NCI-H774 (cell line): ENCODE measurements at regions not wholly inside any gene's neighbourhood (a gene's known extent, or its start where the extent isn't known, plus 50 kb on each side); places are given as distances from the start of the nearest gene placed in this dataset.

Experiments
- DNase-seq: peaks from one replicate; lab custom pipeline; 2025; lab: John Stamatoyannopoulos, UW

DNA sequence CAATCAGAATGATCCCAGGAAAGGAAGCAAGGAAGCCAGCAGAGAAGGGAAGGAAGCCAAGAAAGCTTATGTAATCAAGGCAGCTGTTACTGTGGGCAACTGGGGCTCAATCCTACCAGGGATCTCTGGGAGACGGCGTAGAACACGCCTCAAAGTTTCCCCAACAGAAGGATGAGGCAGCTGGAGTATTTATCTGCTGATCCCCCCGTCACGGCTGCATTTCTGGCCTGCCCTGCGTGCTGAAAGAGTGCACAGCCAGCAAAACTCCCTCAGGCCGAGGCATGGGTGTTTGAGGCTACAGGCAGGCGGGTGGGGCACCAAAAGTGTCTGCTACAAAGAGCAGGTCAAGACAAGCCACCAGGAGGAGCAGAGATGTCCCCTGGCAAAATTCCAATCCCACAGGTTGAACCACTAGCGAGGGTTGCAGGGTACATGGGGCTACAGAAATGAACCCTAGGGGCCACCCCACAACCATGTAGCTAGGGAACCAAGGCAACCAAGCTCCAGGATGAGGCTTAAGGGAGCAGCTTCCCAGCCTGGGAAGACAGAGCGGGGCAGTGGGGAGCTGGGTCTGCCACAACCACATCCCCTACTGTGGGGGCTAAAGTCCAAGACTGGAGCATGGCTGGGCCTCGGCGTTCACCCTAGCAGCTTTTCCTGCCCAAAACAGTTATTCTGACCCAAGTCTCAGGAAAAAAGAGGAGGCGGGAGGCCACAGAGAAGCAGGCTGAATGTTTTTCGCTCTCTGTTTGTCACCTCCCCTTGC, 113.4 kb downstream of the BCOR start:
- DNase-seq: no peak

DNA sequence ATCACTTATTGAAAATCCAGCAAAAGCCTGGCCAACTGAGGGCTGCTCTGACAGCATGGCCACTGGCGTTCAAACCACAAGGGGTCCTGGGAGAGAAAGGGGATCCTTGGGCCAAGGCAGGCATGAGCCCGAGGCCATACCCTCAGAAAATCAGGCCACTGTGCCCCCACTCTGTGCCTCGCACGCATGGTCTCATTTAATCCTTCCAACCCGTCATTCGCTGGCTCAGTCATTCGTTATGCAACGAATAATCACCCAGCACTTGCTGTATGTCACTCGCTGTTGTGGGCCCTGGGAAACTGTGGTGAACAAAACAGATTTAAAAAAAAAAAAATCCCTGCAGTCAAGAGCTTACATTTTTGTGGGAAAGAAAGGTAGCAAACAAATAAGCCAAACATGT, 112.7 kb downstream of the BCOR start:
- no peak for DNase-seq

DNA sequence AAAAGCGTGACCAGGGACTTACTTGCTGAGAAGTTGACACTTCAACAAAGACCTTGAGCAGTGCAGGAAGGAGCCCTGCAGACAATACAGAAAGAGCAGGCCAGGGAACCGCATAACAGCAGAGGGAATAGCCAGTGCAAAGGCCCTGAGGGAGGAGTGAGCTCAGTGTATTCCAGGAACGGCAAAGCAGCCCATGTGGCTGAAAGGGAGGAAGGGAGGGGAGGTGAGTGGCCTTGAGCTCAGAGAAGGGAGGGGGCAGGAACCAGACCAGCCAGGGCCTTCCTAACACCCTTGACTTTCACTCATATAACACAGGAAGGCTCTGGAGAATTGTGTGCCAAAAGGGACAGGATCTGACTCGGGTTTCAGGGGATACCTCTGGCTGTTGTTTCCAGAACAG, 112.2 kb downstream of the BCOR start:
- no peak for DNase-seq

DNA sequence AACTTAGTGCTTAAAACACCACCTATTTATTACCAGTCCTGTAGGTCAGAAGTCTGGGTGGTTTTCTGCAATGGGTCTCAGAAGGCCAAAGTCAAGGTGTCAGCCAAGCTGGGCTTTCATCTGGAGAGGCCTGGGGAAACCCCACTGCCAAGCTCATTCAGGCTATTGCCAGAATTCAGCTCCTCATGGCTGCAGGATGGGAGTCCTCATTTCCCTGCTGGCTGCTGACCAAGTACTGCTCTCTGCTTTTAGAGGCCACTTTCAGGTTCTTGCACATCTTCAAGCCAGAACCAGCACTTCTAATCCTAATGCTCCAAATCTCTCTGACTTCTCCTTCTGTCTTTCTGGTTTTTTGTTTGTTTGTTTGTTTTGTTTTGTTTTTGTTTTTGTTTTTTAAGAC, 109.3 kb downstream of the BCOR start:
- no peak for DNase-seq

DNA sequence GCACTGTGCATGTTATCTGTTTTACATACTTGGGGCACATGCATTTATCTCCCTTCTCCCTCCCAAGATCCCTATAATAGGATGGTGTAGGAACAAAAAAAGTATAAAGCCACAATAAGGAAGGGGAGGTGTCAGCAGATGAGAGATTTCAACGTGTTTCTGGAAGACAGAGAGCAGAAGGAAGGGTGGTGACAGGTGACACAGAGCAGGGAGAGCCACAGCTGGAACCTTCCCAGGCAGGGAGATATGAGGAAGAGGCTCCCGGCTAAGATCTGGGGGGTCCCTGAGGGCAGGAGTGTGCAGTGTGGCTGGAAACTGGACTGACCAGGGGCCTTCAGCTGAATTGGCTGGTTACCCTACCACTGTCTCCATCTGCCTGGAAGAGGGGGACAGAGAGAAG, 107.4 kb downstream of the BCOR start:
- DNase-seq: no peak

DNA sequence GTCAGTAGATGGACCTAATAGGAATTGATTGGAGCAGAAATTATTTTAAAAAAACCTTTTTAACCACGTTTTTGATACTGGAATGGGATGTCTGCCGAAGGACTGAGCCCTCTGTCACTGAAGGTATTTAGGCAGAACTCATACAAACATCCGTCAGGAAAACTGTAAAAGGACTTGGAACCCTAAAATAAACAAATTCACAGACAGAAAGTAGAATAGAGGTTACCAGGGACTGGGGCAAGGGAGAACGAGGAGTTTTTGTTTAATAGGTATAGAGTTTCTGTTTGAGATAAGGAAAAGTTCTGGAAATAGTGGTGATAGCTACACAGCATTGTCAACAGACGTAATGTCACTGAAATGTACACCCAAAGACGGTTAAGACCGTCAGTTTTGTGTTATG, 105.5 kb downstream of the BCOR start:
- no peak for DNase-seq

DNA sequence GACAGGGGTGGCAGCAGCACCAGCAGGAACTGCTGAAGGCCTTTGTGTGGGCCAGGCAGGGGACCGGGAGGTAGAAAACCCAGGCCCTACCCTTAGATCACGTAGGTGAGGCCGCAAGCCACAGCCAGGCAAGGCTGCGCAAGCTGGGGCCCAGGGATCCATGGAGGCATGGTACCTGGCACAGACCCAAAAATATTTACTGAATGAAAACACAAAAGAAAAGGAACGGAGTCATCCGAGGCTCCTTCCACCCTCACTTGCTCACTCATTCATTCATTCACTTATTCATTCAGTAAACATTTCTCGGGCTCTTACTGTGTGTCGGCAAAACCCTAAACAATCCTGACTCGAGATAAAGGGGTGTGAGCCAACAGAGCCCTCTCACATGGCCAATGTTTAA, 102.3 kb downstream of the BCOR start:
- no peak for DNase-seq

DNA sequence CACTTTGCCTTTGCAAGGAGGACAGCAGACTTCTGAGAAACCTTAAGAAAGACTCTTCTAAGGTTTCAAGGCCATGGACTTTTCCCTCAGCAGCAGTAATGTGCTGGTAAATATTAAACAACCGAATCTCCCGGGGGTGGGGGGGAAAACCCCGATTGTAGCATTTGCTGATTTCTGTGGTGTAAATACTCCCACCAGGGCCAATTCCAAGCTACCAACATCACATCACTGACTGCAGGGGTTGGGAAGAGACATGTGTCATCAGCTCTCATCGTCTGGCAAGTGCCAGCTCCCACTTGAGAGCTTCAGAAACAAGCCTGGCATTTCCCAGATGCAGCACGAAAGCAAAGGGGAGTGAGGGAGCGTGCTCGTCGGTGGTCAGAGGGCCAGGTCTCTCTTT, 101.2 kb downstream of the BCOR start:
- no peak for DNase-seq

DNA sequence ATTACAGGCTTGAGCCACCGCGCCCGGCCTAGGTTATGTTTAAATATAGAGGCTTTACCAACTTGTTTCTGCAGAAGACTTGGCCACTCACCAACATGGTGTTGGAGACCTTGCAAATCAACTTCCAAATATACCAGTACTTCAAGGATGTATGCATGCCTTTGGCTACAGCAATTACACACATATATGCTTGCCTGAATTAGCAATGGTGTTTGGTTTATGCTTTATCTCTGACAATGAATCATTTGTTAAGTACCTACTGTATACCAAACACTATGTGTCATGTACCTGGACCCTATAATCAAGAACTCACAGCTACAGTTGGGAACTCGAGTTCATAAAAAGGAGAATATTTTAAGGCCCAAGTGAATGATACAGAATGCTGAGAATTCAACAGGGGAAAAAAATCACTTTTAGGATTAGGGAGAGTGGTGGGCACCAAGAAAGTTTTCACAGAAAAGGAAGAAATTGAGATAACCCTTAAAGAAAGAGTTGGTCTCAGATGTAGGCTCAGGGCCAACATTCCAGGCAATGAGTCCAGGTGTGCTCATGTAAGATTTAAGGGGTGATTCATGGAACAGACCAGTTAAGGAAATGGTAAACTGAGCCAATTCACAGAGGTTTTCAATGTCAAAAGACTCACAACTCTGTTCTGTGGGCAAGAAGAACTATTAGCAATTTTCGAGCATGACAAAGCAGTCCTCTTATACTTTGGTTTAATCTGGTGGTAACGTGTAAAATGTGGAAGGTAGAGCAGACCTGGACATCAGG, 98.9 kb downstream of the BCOR start:
- DNase-seq: no peak
